OCI-LY3 (cell line): ENCODE measurements at regions not wholly inside any gene's neighbourhood (a gene's known extent, or its start where the extent isn't known, plus 50 kb on each side); places are given as distances from the start of the nearest gene placed in this dataset.

ENCODE experiments used
- H2AFZ ChIP-seq: fragments of 200-600, 300-600 bp; shearing (Covaris generic); 2 replicates; pipeline ENCODE4 v1.6.0; 2014; ENCODE audit warnings: antibody characterized with exemption, low read depth, low read length
- H3K27ac ChIP-seq: fragments of 200-600, 300-600 bp; sonication (generic); 2 replicates; pipeline ENCODE4 v1.5.1; 2014; ENCODE audit warnings: mild to moderate bottlenecking, low read length, moderate library complexity, mixed read lengths
- H3K27me3 ChIP-seq: fragments of 200-600, 300-600 bp; sonication (generic); 2 replicates; pipeline ENCODE4 v1.6.1; 2014; ENCODE audit warnings: low read depth, low read length, mixed read lengths
- H3K36me3 ChIP-seq: fragments of 200-600, 300-600 bp; sonication (generic); replicated peaks from 2 replicates; pipeline ENCODE3; 2014; ENCODE audit warnings: low read depth, low read length, mixed read lengths
- H3K4me1 ChIP-seq: fragments of 300-600, 200-600 bp; sonication (generic); 2 replicates; pipeline ENCODE4 v1.6.1; 2014; ENCODE audit warnings: low read length, mixed read lengths
- H3K4me2 ChIP-seq: fragments of 200-600, 300-600 bp; sonication (generic); 2 replicates; pipeline ENCODE4 v1.6.1; 2014; ENCODE audit warnings: low read length, mixed read lengths
- H3K4me3 ChIP-seq: fragments of 300-600, 200-600 bp; sonication (generic); 2 replicates; pipeline ENCODE4 v1.5.1; 2014; ENCODE audit warnings: antibody characterized with exemption, mild to moderate bottlenecking, low read length, moderate library complexity
- H3K79me2 ChIP-seq: fragments of 300-600, 200-600 bp; shearing (Covaris generic); 2 replicates; pipeline ENCODE4 v1.6.1; 2014; ENCODE audit warnings: mild to moderate bottlenecking, low read length, mixed read lengths
- H3K9ac ChIP-seq: fragments of 300-600, 200-600 bp; shearing (Covaris generic); 2 replicates; pipeline ENCODE4 v1.6.0; 2014; ENCODE audit warnings: mild to moderate bottlenecking, low read length, moderate library complexity
- H3K9me3 ChIP-seq: fragments of 200-600, 300-600 bp; shearing (Covaris generic); 2 replicates; pipeline ENCODE4 v1.6.1; 2014; ENCODE audit warnings: low read length, mixed read lengths; ENCODE audit not compliant: insufficient read depth
- H4K20me1 ChIP-seq: fragments of 200-600, 300-600 bp; sonication (generic); 2 replicates; pipeline ENCODE4 v1.6.1; 2016; ENCODE audit warnings: low read length, mixed read lengths; ENCODE audit not compliant: insufficient read depth
- CTCF ChIP-seq: fragments of 200-600, 300-600 bp; sonication (generic); IDR thresholded peaks from 2 replicates; pipeline ENCODE4 v1.5.1; 2014; ENCODE audit warnings: antibody characterized with exemption, low read length, low read depth
- EZH2phosphoT487 ChIP-seq: fragments of 200-600 bp; shearing (Covaris generic); IDR thresholded peaks from 2 replicates; pipeline ENCODE4 v1.6.1; 2018; ENCODE audit warnings: antibody characterized with exemption, mixed run types, low read depth

GRCh38 chr14:84864548-84865271 lies 665.2 kb upstream of the FLRT2 start:
- Histone ChIP-seq H3K4me2 (no peak overlapping the region), H3K4me1 (no peaks in the 10 kb centered on the region), H2AFZ (no peak overlapping the region), H3K27ac (no peak overlapping the region), H3K4me3 (no peak overlapping the region), H3K9me3 (0 out of 2 replicates have a peak, but pooled peaks cover 8% of the 10 kb centered on the region), H3K9ac (no peak overlapping the region), H3K79me2 (no peaks in the 10 kb centered on the region), H3K36me3 (peaks cover 2% of the 10 kb centered on the region), H3K27me3 (no peaks in the 10 kb centered on the region), H4K20me1 (no peaks in the 10 kb centered on the region)
- TF ChIP-seq EZH2phosphoT487 (no peak), CTCF (no peak)

- H3K27me3 ChIP-seq: no peaks in the 10 kb centered on the region
These were observed 658.2 kb upstream of the FLRT2 start for GRCh38 chr14:84871734-84872133.

GRCh38 chr14:84874436-84874835 lies 655.5 kb upstream of the FLRT2 start:
- H3K9me3 ChIP-seq: no peaks in the 10 kb centered on the region
- H3K36me3 ChIP-seq: no peaks in the 10 kb centered on the region
- H4K20me1 ChIP-seq: no peaks in the 10 kb centered on the region
- no peak overlapping the region for H3K4me2 ChIP-seq
- 0 out of 2 replicates have a peak overlapping the region, but pooled peaks have one; percentile 42 for H2AFZ ChIP-seq
- no peak overlapping the region for H3K4me3 ChIP-seq
- no peaks in the 10 kb centered on the region for H3K79me2 ChIP-seq
- H3K27me3 ChIP-seq: no peaks in the 10 kb centered on the region
- TF ChIP-seq EZH2phosphoT487 (no peak), CTCF (no peak)
- H3K27ac ChIP-seq: no peak overlapping the region
- no peak overlapping the region for H3K9ac ChIP-seq
- no peaks in the 10 kb centered on the region for H3K4me1 ChIP-seq

More at GRCh38 chr14:84871734-84872133, 658.2 kb upstream of the FLRT2 start:
- H3K4me3 ChIP-seq: no peak overlapping the region
- no peaks in the 10 kb centered on the region for H3K79me2 ChIP-seq
- no peaks in the 10 kb centered on the region for H3K9me3 ChIP-seq
- H2AFZ ChIP-seq: no peak overlapping the region
- no peak overlapping the region for H3K9ac ChIP-seq
- H3K27ac ChIP-seq: no peak overlapping the region
- H4K20me1 ChIP-seq: no peaks in the 10 kb centered on the region
- no peak overlapping the region for H3K4me2 ChIP-seq
- no peaks in the 10 kb centered on the region for H3K4me1 ChIP-seq
- no peak for TF ChIP-seq EZH2phosphoT487
- no peak for TF ChIP-seq CTCF
- no peaks in the 10 kb centered on the region for H3K36me3 ChIP-seq

GRCh38 chr14:84877061-84877460 lies 652.9 kb upstream of the FLRT2 start:
- Histone ChIP-seq H3K4me1 (no peaks in the 10 kb centered on the region), H3K4me3 (no peak overlapping the region), H3K36me3 (no peaks in the 10 kb centered on the region), H3K9me3 (no peaks in the 10 kb centered on the region), H3K27me3 (no peaks in the 10 kb centered on the region), H3K79me2 (no peaks in the 10 kb centered on the region), H4K20me1 (no peaks in the 10 kb centered on the region), H3K9ac (no peak overlapping the region), H3K27ac (no peak overlapping the region), H3K4me2 (no peak overlapping the region), H2AFZ (no peak overlapping the region)
- no peak for TF ChIP-seq CTCF
- TF ChIP-seq EZH2phosphoT487: no peak
